ENCODE measurements at regions not wholly inside any gene's neighbourhood (a gene's known extent, or its start where the extent isn't known, plus 50 kb on each side); places are given as distances from the start of the nearest gene placed in this dataset.

GRCh38 chr15:66906668-66907614 lies 158.5 kb upstream of the SMAD3 start:
- TF ChIP-seq CTCF (conservative IDR thresholded peaks at IDR 0.05; ENCODE audit: low read length) (no peak), EZH2phosphoT487 (IDR thresholded peaks at IDR 0.05; ENCODE audit: borderline replicate concordance, low read depth, low read length) (no peak)

Data from OCI-LY7 (cell line).